Tongue (tissue), 1 donor: ENCODE measurements at regions not wholly inside any gene's neighbourhood (a gene's known extent, or its start where the extent isn't known, plus 50 kb on each side); places are given as distances from the start of the nearest gene placed in this dataset.
A peak's percentile ranks its signal among the peaks of the same experiment; 100 is the strongest.
"Not testable (repeated sequence)": the region's sequence is repeated elsewhere in the genome, so short reads cannot be mapped to it uniquely, and the experiment has no call there.

Experiments
- DNase-seq: peaks from one replicate; pipeline ENCODE4 v3.0.0-alpha.2; 2015

DNA sequence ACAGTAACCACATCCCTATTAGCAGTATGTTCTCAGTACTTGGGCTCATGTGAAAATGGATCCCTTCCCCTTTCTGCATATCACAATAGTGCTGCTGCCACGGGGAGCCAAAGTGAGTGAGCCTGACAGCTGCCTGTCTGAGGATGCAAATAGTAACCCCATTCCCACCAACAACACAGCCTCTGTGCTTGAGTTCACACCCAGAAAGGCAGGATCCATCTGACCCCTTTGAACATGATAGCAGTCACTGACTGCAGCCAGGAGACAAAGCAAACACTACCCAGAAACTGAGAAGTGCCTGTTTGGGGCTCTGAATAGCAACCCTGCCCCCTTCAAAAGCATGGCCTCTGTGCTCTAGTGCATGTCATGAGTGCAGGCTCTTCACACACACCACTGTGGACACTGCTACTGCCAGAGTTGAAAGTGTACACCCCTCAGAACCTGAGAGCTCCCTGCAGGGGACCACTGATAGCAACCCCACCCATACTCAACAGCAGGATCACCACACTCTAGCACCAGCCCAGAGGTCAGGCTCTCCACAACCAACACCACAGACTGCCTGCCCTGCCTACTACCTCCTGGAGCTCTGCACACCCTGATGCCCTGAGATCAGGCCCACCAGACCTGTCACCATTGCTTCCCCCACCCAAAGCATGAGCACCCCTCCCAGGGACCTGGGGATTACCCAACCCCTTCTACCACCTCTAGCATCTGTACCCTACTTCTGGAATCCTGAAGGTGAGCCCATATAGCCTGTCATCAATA lies 1563.5 kb upstream of the PRR20A start:
- DNase-seq, result peak; percentile 42

DNA sequence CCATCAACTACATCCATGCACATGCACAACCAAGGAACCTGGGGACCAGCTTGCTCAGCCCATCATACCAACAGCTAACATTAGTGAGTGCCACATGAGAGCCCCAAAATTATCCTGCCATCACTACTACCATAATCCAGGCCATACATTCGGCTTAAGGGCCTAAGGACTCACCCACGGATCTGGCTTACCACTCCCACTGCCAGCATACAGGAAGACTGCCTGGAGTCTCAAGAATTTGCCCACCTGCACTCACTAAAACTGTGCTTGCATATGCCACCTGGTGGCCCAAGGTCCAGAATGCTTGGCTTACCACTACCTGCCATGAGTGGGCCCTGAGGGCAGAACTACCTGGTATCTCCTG lies 1562.9 kb upstream of the PRR20A start:
- DNase-seq, result no peak

DNA sequence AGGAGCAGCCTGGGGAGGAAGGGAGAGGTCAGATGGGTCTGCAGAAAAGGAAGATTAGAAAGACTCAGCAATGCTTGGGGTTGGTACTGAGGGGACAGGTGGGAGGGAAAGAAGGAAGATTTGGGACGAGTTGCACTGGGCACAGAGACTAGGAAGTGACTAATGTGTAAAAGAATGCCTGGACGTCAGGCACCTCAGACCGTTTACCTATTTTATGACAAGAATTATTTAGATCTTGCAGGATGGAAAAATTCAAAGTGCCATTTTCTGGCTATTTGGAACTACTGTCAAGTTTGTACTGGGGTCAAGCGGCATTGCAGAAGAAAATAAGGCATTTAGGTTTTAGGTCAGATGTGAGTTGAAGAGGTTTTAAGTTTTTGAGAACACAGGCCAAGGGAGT lies 1558.4 kb upstream of the PRR20A start:
- not testable (repeated sequence) for DNase-seq

DNA sequence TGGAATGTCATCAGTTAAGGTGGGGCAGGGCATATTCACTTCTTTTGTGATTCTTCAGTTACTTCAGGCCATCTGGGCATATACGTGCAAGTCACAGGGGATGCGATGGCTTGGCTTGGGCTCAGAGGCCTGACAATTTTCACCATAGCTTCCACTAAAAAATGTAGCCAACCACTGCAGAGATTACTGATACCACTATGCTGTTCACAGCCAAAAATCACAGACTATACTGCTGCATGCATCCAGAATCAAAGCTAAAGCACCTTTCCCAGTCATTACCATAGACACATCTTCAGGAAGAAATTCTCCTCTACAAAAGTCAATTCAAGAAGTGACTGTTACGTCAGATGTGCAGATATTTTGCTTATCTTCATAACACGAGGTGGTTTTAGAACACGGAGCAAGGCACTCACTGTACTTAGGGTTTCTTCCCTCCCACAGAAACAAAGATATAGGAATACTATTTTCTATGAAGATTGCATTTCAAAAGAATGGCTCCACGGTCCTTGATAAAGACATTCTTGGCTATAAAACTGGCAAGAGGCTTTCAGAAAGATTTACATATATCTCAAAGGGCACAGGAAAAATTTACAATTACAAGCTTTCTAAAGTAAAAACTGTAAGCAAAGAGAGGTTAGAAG lies 1556.6 kb upstream of the PRR20A start:
- DNase-seq, result no peak

DNA sequence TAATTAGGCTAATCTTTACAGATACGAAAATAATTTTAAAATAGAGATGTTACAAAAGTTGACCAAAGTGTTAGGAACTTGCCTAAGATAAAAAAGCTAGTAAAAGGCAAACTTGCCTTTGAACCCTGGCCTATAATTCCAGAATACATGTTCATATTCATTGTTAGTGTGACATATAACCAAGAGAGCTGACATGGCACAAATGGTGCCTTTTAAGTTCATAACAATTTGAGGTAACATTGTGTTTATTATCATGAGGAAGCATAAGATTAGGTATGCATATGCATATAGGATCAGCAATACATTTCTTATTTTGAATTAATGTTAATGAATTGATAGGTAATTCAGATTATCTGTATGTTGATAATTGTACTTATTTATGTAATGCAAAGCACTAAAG lies 1537.9 kb upstream of the PRR20A start:
- DNase-seq, result no peak

DNA sequence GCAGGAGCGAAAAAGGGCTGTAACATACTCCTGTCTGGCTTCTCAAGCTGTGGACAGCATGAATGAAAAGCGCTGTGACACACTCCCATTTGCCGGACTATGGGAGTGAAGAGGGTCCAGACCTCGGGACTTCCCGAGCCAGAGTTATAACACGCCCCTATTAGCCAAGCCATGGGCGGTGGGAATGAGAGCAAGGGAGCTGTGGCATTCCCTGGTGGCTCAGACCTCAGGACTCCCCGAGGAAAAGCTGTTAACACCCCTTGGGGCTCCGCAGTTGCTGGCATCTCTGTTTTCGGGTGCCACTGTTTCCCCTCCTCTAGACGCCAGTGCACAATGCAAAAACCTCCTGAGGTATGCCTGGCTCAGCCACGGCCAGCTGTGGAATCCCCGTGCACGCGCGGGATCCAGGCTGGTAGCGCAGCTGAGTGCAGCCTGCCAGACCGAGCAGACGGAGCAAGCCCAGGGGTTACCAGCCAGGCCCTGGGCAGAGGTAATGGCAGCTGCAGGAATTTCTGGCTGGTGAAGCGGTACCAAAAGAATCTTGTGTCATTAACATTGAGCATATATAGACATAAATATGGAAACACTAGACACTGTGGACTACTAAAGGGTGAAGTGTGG lies 1534.6 kb upstream of the PRR20A start:
- no peak for DNase-seq

DNA sequence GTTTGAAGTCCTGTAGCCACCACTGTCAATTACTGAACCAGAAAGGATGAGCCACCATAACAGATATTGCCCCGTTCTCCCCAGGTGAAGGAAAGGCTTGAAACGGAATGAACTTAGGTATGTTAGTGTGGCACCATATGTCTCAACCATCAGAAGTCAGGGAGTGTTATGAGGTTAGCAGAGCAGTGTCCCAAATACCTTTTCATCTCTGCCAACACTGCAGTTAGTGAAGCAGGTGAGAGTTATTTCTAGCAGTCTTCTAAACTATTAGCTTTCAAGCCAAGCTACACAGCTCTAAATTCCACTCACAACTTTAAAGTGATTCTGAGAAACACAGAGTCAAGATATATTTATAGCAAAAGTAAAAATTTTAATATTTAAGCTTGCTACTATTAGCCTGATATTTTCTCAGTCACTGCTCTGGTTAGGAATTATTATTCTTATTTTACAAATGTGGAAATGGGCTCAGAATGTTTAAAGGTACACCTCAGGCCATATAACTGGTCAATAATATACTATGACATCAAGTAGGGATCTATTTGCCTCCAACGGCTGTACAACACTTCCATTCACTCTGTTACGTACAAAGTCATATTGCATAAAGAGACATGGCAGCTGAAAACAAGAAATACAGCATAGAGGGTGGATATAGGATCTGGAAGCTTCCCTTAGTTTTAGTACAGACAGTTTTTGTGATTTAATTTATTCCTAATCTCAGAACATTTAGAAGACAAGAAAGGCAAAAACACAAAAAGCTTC lies 1527.1 kb upstream of the PRR20A start:
- no peak for DNase-seq

DNA sequence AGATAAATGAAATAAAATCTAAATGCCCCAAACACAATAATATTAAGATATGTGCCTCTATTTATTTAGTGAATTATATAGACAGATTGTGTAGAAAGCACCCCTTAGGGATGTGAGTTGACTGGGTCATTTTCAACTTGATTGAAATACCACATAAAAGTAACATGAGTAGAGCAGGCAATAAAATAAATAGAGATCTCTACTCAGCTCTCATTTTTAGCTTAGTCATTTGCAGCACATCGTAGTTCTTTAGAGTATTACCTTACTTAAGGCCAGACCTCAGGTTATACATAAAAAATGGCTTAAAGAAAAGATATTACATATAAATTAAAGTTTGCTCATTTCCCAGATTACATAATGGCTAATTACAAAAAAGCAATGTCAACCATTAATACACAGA lies 1525.6 kb upstream of the PRR20A start:
- DNase-seq, result no peak

DNA sequence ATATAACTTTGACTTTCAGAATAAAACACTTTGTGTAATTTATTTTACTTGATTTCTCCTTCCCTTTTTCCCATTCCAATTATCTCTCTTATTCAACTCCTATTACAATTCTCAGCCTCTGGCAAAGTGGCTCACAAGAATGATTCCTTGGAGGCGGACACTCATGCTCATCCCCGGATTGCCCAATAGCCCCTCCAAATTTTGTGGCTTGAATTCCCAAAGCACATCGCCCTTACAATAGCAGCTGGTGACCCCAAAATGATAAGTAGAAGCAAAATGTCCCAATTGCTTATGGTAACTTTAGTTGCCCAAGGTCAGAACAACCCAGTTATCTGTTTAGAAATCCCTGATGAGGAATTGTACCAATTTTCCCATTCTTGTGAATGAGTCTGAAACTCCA lies 1523.5 kb upstream of the PRR20A start:
- DNase-seq, result no peak

DNA sequence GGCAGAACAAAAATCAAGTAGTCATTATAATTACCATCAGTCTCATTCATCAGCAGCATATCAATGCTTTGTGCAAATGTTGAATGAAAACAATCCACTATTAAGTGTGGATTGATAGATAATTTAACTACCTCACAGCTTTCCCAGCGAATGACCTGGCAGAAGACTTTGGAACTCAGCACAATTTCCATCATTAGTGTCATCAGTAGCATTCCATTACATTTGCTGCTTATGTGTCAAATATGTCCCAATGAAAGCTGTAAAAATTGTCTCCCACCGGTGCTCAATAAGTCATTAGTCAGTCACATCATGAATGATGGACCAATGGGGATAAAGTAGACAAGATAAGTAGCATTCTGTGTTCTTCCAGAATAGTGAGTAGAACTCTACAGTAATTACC lies 1513.5 kb upstream of the PRR20A start:
- no peak for DNase-seq

DNA sequence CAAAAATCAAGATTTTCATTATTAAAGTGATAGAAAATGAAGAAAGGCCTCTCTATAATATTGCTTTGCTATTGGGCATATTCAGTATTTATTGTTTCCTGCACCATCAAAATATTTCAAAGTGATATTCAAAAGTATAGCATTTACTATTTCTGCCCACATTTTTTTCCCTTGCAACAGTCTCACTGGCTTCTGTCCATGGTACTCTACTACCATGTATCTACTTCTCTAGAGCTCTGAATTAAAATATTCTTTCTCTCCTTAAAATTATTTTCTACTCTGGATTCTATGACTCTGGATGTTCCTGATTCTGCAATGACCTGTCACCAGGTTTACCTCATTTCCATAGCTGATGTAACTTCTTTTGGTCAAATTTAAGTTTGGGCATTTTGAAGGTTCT lies 1508.3 kb upstream of the PRR20A start:
- no peak for DNase-seq

DNA sequence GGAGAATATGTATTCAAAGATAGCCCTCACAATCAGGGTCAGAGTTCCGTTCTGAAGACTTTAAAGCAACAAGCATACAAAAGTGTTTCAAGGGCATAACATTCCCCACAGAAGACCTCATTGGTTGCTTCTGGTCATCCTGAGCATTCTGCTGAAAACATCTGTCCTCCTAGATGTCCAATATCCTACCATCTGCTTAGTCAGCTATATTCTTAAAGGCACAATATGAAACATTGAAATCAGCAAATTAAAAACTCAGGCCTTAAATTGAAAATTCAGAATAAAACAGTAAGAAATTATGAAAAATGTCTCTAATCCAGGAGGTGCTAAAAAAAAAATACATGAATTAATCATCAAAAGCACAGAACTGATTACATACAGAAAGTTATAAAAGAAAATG lies 1491.2 kb upstream of the PRR20A start:
- no peak for DNase-seq

DNA sequence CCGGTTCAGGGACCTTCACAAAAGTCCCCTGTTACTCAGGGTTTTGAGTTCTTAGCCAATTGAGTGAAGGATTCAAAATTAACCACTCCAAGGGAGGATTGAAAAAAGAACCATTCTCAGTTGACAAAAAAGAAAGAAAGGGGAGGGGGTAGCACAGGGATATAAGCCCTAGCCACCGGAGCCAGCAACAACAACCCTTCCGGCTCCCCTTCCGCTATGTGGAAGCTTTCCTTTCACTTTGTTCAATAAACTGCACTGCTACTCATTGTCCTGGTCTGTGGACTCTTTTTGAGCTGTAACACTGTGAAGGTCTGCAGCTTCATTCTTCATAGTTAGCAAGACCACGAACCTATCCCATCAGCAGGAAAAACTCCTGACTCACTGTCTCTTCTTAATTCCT lies 1488.1 kb upstream of the PRR20A start:
- DNase-seq, result no peak

DNA sequence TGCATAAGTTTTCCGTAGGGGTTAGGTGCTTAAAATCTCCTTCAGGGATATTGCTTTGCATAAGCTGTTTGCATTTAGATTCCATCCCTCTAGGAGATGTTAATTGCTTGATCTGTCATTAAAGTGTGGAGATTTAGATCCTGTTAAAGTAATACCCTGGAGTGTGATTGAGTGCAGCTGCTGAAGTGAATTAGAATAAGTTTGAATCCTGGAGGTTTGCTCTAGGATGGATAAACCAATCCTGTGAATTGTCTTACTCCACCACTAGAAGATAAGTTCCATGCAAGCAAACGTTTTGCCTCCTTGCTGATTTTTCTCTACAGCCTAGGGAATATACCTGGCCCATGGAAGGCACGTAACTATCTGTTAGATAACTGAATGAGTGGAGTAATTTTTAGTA lies 1487.2 kb upstream of the PRR20A start:
- no peak for DNase-seq

DNA sequence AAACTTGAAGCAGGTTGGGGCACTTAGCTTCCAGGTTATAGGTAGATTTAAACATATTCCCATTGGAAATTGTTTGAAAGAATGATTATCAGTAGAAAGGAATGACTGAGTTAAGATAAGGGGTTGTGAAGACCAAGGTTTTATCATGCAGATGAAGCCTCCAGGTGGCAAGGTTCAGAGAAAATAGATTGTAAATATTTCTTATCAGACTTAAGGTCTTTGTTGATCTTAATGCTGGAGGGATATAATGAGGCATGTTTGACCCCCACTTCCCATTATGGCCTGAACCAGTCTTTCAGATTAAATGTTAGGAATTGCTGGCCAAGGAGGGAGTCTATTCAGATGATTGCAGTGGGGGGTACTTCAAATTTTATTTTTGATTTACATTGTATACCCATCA lies 1486.5 kb upstream of the PRR20A start:
- DNase-seq, result no peak

DNA sequence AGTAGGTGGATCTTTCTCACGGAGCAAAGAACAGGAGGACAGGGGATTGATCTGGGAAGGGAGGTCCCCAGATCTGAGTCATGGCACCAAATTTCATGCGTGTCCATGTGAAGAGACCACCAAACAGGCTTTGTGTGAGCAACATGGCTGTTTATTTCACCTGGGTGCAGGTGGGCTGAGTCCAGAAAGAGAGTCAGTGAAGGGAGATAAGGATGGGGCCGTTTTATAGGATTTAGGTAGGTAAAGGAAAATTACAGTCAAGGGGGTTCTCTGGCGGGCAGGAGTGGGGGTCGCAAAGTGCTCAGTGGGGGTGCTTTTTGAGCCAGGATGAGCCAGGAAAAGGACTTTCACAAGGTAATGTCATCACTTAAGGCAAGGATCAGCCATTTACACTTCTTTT lies 1480.5 kb upstream of the PRR20A start:
- DNase-seq, result not testable (repeated sequence)

DNA sequence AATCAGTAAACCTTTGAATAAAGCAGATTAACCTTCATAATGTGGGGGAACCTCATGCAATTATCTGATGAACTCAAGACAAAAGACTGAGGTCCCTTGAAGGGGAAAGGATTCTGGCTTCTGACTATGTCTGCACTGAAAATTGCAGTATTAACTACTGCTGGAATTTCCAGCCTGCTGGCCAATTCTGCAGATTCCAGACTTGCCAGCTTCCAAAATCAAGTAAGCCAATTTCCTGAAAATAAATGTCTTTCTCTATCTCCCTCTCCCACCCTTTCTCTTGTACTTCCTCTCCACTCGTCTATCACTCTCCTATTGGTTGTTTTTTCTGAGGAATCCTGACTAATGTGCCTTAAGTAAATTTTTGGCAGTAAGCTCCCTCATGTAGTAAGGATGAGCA lies 1479.9 kb upstream of the PRR20A start:
- DNase-seq, result no peak

DNA sequence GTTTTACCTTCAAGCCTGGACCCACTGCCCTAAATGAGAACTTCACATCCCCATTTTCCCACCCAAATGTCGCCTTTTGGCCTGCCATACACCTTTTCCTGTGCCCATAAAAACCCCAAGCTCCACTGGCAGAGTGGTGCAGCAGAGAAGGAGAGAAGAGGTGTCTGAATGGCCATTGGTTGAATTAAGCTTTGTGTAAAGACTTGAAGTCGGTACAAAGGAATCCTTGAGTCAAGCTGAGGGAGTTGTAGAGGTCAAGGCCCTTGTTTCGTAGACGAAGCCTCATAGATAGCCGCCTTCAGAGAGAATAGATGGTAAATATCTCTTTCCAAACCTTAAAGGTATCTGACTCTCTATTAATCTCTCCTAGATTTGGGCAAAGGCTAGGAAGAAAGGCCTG lies 1479.2 kb upstream of the PRR20A start:
- DNase-seq, result no peak

DNA sequence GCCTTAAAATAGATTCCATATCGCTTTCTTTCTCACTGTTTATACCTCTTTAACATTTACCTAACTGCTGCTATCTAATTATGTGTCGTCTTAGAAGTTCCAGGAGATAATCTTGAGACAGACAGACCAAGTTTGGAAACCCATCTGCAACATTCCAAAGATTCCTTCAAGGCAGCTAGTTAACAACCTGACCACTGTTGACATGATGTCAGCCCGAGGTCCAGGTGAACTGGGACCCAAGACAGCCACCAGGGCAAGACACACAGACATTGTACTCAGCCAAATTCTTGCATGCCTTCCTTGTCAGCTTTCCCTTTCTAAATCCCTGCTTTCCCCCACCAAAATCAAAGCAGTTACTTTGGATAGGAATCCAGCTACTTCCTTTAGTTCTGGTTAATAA lies 1476.5 kb upstream of the PRR20A start:
- no peak for DNase-seq

DNA sequence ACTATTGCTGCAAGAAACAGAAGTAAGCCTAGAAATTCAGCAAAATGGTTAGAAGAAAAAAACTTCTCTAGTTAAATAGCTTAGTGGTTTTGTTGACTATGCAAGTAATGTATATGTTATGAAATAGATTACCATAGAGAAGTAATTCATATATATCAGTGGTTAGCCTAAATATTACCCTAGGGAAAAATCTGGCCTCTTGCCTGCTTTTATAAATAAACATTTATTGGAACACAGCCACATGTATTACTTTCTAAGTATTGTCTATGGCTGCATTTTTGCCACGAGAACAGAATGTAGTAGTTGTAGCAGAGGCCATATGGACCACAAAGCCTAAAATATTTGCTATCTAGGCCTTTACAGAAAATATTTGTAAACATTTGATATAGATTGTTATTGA lies 1471.7 kb upstream of the PRR20A start:
- DNase-seq, result peak; percentile 19

DNA sequence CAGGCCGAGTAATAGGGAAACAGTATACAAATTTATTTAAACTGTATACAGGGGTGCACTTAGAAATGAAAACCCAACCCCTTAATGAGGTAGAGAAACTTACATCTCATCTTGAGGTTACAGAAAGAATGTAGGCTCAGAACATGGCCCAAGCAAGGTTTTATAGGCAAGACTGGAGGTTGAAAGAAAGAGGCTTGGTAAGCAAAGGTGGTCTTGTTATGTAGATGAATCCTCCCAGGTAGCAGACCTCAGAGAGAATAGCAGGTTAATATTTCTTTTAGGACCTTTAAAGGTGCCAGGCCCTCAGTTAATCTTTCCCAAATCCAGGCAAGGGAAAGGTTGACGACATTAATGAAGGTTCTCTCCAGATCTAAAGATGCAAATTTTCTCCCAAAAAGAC lies 1466.8 kb upstream of the PRR20A start:
- DNase-seq, result no peak

DNA sequence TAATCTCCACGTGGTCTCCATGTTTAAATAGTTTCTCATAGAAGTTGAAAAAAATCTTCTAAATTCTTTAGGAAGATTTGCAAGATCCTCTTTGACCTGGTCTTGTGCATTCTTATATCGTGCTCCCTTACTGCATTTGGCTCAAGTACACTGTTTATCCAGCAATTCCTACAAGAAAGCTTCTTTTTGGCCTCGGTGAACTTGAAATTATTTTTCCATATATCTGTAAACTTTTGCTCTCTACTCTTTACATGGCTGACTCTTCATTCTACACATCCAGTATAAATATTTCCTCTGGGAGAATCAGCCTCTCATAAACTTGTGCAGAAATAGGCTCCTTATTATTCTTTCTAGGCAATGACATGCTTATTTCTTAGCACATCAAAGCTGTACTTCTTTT lies 1457.9 kb upstream of the PRR20A start:
- peak; percentile 1 for DNase-seq

DNA sequence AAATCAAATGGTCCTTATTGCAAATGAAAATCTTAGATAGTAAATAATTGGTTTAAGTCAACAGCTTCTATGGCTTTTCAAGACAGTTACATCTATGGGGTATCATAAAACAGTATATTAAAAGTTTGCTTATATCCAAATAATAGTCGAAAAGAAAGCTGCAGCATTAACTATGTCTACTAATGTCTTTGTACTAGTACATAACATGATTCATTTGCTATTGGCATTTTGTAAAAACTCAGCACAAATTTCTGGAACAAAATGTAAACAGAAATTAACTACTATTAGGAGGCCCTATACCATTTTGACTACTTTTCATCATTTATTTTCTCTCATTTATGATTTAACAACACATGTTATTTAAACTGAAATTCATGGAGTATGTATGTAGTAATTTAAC lies 1435.2 kb upstream of the PRR20A start:
- no peak for DNase-seq
